A673 (cell line): ENCODE measurements at regions not wholly inside any gene's neighbourhood (a gene's known extent, or its start where the extent isn't known, plus 50 kb on each side); places are given as distances from the start of the nearest gene placed in this dataset.

Experiments
- CTCF ChIP-seq: fragments of 300-800, 200-600 bp; sonication (generic); conservative IDR thresholded peaks from 2 replicates; pipeline ENCODE4 v1.5.1; 2017; ENCODE audit warnings: low read depth, mild to moderate bottlenecking, antibody characterized with exemption, low read length, moderate library complexity, mixed read lengths
- EZH2 ChIP-seq: fragments of 200-600 bp; sonication (generic); IDR thresholded peaks from 2 replicates; pipeline ENCODE4 v1.6.1; 2017; ENCODE audit warnings: borderline replicate concordance, low read depth, mild to moderate bottlenecking, mixed read lengths, antibody characterized with exemption, low read length; ENCODE audit not compliant: poor library complexity, severe bottlenecking

GRCh38 chr11:38136887-38137286, 1538.9 kb upstream of the RAG2 start:
- no peak for TF ChIP-seq CTCF
- no peak for TF ChIP-seq EZH2
